ENCODE measurements at regions not wholly inside any gene's neighbourhood (a gene's known extent, or its start where the extent isn't known, plus 50 kb on each side); places are given as distances from the start of the nearest gene placed in this dataset.

GRCh38 chr17:12537436-12537835, 128.3 kb upstream of the MYOCD start:
- H3K36me3 ChIP-seq, result no peaks in the 10 kb centered on the region
- no peak overlapping the region for H3K4me3 ChIP-seq
- no peaks in the 10 kb centered on the region for H3K27me3 ChIP-seq (ENCODE audit: low read depth)
- DNase-seq, result no peak
- no peak for ATAC-seq
- no peaks in the 10 kb centered on the region for H3K9me3 ChIP-seq
- no peaks in the 10 kb centered on the region for H3K4me1 ChIP-seq
- no peak overlapping the region for H3K27ac ChIP-seq
- intact Hi-C loops (cut with DNase I), result no loop called here
- TF ChIP-seq, protein P1, sequence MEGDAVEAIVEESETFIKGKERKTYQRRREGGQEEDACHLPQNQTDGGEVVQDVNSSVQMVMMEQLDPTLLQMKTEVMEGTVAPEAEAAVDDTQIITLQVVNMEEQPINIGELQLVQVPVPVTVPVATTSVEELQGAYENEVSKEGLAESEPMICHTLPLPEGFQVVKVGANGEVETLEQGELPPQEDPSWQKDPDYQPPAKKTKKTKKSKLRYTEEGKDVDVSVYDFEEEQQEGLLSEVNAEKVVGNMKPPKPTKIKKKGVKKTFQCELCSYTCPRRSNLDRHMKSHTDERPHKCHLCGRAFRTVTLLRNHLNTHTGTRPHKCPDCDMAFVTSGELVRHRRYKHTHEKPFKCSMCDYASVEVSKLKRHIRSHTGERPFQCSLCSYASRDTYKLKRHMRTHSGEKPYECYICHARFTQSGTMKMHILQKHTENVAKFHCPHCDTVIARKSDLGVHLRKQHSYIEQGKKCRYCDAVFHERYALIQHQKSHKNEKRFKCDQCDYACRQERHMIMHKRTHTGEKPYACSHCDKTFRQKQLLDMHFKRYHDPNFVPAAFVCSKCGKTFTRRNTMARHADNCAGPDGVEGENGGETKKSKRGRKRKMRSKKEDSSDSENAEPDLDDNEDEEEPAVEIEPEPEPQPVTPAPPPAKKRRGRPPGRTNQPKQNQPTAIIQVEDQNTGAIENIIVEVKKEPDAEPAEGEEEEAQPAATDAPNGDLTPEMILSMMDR (IDR thresholded peaks at IDR 0.05), result no peak

- Histone ChIP-seq H3K36me3 (no peaks in the 10 kb centered on the region), H3K4me1 (no peaks in the 10 kb centered on the region), H3K27me3 (ENCODE audit: low read depth) (no peaks in the 10 kb centered on the region), H3K9me3 (no peaks in the 10 kb centered on the region), H3K4me3 (no peak overlapping the region), H3K27ac (no peak overlapping the region)
- no peak for ATAC-seq
- intact Hi-C loops (cut with DNase I), result no loop called here
- DNase-seq, result no peak
- TF ChIP-seq, protein P1 (IDR thresholded peaks at IDR 0.05), result no peak
Measured at GRCh38 chr17:12538003-12538402, 127.7 kb upstream of the MYOCD start.

- H3K9me3 ChIP-seq, result no peaks in the 10 kb centered on the region
- H3K4me1 ChIP-seq, result no peaks in the 10 kb centered on the region
- H3K36me3 ChIP-seq, result no peaks in the 10 kb centered on the region
- peak; percentile 71 to 79 for ATAC-seq
- TF ChIP-seq, protein P1 (IDR thresholded peaks at IDR 0.05), result peak; percentile 65
- no peak overlapping the region for H3K4me3 ChIP-seq
- DNase-seq, result no peak
- no peak overlapping the region for H3K27ac ChIP-seq
- intact Hi-C loops (cut with DNase I), result no loop called here
- H3K27me3 ChIP-seq (ENCODE audit: low read depth), result no peaks in the 10 kb centered on the region
Measured at GRCh38 chr17:12545877-12546513, 119.7 kb upstream of the MYOCD start.

- TF ChIP-seq, protein P1 (IDR thresholded peaks at IDR 0.05), result no peak
- Histone ChIP-seq H3K4me3 (no peak overlapping the region), H3K4me1 (no peaks in the 10 kb centered on the region), H3K27ac (no peak overlapping the region), H3K36me3 (no peaks in the 10 kb centered on the region), H3K9me3 (no peaks in the 10 kb centered on the region), H3K27me3 (ENCODE audit: low read depth) (no peaks in the 10 kb centered on the region)
- ATAC-seq (no peak), DNase-seq (no peak)
- intact Hi-C loops (cut with DNase I), result no loop called here
Measured at GRCh38 chr17:12546983-12547382, 118.7 kb upstream of the MYOCD start.

DNA sequence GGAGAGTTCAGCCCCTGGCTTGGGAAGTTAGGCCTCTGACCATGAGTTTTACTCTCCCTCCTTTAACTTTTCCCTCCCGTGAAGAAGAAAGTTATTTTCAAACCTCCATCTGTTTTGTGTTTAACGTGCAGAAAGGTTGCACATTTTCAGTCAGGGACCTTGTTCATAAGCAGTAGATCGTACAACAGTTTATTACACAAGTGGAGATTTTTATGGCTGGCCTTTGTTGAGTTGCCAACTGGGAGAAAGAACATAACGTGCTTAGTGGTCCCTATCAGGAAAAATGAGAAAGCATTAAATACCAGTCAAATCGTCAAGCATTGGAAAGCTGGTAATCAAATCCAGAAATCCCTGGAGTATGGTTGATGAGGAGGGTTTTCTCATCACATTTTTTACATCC, 117.9 kb upstream of the MYOCD start:
- no peak overlapping the region for H3K27ac ChIP-seq
- intact Hi-C loops (cut with DNase I), result no loop called here
- H3K4me3 ChIP-seq, result no peak overlapping the region
- DNase-seq (no peak), ATAC-seq (no peak)
- no peaks in the 10 kb centered on the region for H3K4me1 ChIP-seq
- TF ChIP-seq, protein P1 (IDR thresholded peaks at IDR 0.05), result no peak
- no peaks in the 10 kb centered on the region for H3K36me3 ChIP-seq
- no peaks in the 10 kb centered on the region for H3K9me3 ChIP-seq
- no peaks in the 10 kb centered on the region for H3K27me3 ChIP-seq (ENCODE audit: low read depth)

All from lower lobe of right lung (tissue), 2 donors.